ENCODE measurements at regions not wholly inside any gene's neighbourhood (a gene's known extent, or its start where the extent isn't known, plus 50 kb on each side); places are given as distances from the start of the nearest gene placed in this dataset.

DNA sequence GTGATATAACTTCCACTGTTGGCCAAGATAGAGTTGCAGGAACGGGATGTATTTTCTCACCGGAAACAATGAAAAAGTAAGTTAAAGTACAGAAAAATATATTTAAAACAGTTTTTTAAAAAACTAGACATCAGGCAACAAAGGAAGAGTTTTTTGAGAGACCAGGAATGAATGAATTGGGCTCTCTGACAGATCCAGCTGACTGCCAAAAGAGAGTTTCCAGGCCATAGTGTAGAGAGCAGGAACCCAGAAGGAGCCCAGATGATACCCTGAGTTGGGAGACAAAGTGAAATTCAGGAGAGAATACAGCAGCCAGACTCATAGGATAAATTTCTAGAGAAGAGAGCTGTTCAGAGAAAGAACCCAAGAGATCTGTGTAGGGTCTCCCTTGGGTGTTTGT, 362.6 kb upstream of the SMIM21 start:
- no peak for DNase-seq

DNA sequence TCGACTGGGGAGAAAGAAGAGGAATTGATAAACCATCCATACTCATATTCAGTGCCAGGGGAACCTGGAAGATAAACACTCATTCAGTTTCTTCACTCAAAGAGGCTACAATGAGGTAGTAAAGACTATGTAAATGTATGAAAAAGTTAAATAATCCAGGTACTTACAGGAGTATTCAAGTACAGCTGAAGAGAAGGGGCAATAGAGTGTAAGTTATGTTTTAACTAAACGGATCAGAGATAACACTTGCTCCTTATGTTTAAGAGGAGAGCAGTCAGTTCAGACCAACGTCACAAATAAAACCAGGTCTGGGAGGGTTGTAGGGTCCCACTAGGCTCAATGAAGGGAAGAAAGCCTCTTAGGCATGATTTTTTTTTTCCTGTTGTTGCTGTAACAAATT, 358.3 kb upstream of the SMIM21 start:
- DNase-seq = no peak

DNA sequence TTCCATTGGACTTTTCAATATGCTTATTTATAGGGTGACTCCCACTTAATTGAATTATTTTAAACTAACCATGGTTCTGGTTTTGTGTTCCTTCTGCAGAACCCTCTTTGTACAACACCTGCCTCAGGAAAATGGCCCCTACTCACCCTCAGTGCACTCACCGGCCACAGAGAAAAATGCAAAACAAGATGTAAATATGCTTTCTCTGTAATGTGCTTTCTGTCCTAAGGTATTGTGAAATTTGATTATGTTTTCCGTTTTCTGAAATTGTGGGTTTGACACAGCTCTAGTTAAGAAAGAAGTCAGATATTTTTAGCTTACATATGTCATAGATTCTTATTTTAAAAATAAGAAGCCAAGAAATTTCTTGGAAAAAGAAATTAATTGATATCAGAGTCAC, 357.7 kb upstream of the SMIM21 start:
- DNase-seq = no peak

GRCh38 chr18:75784390-75784789, 356.9 kb upstream of the SMIM21 start:
- no peak for DNase-seq

- DNase-seq = no peak
Observed at GRCh38 chr18:75783566-75784281, 356.2 kb upstream of the SMIM21 start.

GRCh38 chr18:75782826-75783225, 355.3 kb upstream of the SMIM21 start:
- DNase-seq = no peak

GRCh38 chr18:75782204-75782603, 354.7 kb upstream of the SMIM21 start:
- no peak for DNase-seq

- DNase-seq = no peak
Observed at GRCh38 chr18:75779910-75780309, 352.4 kb upstream of the SMIM21 start.

DNA sequence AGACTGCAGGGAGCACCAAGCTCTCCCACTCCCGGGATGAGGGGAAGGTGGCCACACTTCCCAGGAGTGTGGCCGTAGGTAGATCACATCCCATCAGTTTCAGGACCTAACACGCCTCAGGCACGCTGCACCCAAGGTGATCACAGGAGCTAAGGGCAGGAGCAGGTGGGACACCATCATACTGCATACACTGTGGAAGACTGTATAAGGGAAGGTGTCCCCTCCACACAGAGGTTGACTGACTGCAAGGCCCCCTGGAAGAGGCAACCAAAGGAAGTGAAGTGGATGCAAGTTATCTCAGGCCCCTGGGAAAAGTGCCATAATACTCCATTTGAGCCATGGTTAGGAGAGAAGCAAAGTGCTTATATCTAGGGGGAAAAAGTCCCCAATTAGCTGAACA, 351.9 kb upstream of the SMIM21 start:
- DNase-seq = no peak

GRCh38 chr18:75777630-75778029, 350.1 kb upstream of the SMIM21 start:
- no peak for DNase-seq

DNA sequence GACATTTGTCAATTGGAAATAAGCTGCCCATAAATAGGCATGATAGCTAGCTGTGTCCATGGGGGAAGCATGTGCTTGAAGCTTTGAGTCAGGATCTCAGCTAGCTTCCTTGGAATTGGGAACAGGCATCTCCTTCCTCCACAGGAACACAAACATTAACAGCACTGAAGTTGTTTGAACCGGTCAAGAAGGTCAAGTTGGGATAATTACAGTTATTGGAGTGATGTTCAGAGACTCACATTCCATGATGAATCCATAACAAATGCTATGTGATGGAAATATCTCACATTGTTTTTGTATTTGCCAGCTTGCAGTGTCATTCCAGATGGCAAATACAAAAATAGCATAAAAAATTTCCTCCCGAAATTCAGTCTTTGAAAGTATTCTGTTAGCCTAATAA, 347.6 kb upstream of the SMIM21 start:
- no peak for DNase-seq

DNA sequence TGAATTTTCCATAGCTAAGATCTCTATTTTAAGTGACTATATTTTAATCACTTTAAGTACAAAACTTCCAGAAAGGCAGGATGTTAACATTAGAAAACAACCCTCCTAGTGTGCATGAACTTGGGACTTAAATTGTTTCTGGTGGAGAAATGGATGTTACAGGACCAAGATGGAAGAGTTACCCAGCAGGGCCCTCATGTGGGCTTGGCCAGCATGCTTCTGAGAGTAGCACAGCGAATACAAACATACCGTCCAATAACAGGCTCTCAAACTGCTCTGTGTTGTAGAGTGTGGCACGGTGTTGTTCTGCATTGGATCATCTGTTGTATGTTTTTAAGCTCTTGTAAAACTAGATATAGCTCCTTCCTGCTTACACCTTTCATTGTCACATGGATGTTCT, 346.1 kb upstream of the SMIM21 start:
- DNase-seq = no peak

- DNase-seq = no peak
Observed at GRCh38 chr18:75762758-75763157, 335.3 kb upstream of the SMIM21 start.

GRCh38 chr18:75760208-75760607, 332.7 kb upstream of the SMIM21 start:
- no peak for DNase-seq

GRCh38 chr18:75757951-75758350, 330.4 kb upstream of the SMIM21 start:
- DNase-seq = no peak

GRCh38 chr18:75754433-75754832, 326.9 kb upstream of the SMIM21 start:
- no peak for DNase-seq

GRCh38 chr18:75753753-75754152, 326.2 kb upstream of the SMIM21 start:
- no peak for DNase-seq

- DNase-seq = no peak
Observed at GRCh38 chr18:75752740-75753263, 325.3 kb upstream of the SMIM21 start.

DNA sequence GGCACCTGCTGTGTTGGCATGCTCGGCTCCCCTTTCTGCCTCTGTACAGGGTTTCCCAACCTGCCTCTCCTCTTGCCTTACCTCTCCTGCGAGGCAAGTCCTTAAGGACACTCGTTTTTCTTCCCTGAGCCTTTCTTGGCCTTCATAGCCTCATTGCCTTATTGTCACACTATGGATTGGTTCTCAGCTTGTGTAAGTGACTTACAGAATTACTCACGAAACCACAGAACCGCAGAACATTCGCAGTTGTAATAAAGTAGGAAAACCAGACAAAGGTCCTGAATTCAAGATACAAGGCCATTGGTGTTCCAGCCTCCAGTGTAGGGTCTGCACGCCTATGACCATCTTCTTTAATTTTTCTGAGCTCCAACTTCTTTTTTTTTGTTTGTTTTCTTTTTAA, 317.6 kb upstream of the SMIM21 start:
- no peak for DNase-seq

- no peak for DNase-seq
Observed at GRCh38 chr18:75742516-75742915, 315.0 kb upstream of the SMIM21 start.

- DNase-seq = no peak
Observed at GRCh38 chr18:75739682-75740081, 312.2 kb upstream of the SMIM21 start.

- DNase-seq = no peak
Observed at GRCh38 chr18:75735291-75735690, 307.8 kb upstream of the SMIM21 start.

DNA sequence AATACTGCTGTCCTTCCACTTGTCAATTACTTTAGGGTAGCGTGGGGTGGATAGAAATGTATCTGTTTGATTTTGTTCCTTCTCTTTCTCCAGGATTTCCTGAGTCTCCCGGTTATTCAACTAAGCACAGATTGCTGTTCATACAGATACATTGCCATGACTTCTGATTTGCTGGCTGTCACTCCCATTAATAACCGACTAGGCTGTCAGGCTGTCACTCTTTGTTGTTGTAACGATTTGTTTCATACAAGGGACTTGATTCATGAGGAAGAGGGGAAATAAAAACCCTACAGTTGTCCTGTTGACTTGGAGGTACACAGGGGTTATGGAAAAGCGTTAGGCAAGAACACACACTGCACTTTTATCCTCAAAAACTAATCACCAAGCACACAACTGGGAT, 302.7 kb upstream of the SMIM21 start:
- DNase-seq = no peak

DNA sequence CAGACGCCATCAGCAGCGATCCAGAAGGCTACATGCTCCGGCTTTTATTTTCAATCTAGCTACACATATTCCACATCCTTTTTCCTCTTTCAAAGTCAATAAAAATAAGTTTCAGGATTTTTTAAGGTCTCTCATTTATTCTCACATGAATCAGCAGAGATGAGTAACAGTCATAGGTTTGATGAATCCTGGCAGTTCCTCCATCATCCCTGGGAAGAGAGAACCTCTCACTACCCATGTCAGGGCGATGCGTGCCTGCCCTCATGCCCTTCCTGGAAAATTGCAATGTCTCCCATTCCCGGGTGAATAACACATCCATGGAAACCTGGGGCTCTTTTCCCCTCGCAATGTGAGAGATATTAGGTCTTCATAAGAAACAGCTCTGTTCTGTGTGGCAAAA, 301.1 kb upstream of the SMIM21 start:
- DNase-seq = no peak

DNA sequence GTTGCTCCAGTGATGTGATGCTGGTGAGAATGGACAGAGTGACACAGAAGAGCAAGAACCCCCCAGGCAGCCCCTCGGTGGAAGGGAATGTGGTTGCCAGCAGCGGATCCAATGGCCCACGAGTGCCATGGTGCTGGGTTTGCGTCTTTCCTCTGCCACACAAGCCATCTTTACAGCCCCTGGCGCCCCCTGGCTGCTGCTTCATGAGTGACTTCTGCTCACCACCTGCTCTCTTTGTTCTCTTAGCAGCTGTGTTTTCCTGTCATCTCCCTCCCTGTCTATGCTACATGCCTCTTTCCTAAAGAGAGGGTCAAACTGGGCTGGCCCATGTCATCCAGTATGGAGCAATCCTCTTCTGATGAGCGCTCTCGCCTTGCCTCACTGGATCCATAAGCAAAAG, 300.0 kb upstream of the SMIM21 start:
- no peak for DNase-seq
